CD4-positive, alpha-beta T cell treated with Interleukin-4 for 1 hour (primary cell): ENCODE measurements at regions not wholly inside any gene's neighbourhood (a gene's known extent, or its start where the extent isn't known, plus 50 kb on each side); places are given as distances from the start of the nearest gene placed in this dataset.

Experiments used
- DNase-seq, 2 donors: peaks; one replicate each; pipeline ENCODE4 v3.0.0-alpha.2; 2020 to 2022

GRCh38 chr4:125704726-125705125 is 390.0 kb downstream of the FAT4 start:
- no peak for DNase-seq

GRCh38 chr4:125705681-125706080 is 390.9 kb downstream of the FAT4 start:
- no peak for DNase-seq

- no peak for DNase-seq
Observed at GRCh38 chr4:125707397-125707796, 392.6 kb downstream of the FAT4 start.

GRCh38 chr4:125710766-125711165 is 396.0 kb downstream of the FAT4 start:
- DNase-seq: no peak

- no peak for DNase-seq
Observed at GRCh38 chr4:125714049-125714448, 399.3 kb downstream of the FAT4 start.

GRCh38 chr4:125714845-125715244 is 400.1 kb downstream of the FAT4 start:
- no peak for DNase-seq

GRCh38 chr4:125719987-125720386 is 405.2 kb downstream of the FAT4 start:
- DNase-seq: no peak

- DNase-seq: no peak
Observed at GRCh38 chr4:125722009-125722408, 407.3 kb downstream of the FAT4 start.

- no peak for DNase-seq
Observed at GRCh38 chr4:125725957-125726525, 411.3 kb downstream of the FAT4 start.

GRCh38 chr4:125727931-125728330 is 413.2 kb downstream of the FAT4 start:
- DNase-seq: no peak

GRCh38 chr4:125728568-125728967 is 413.8 kb downstream of the FAT4 start:
- no peak for DNase-seq

- no peak for DNase-seq
Observed at GRCh38 chr4:125729171-125729570, 414.4 kb downstream of the FAT4 start.

- DNase-seq: no peak
Observed at GRCh38 chr4:125732632-125733031, 417.9 kb downstream of the FAT4 start.

- no peak for DNase-seq
Observed at GRCh38 chr4:125734504-125734903, 419.7 kb downstream of the FAT4 start.

GRCh38 chr4:125735102-125735501 is 420.3 kb downstream of the FAT4 start:
- DNase-seq: no peak

- DNase-seq: no peak
Observed at GRCh38 chr4:125736057-125736456, 421.3 kb downstream of the FAT4 start.

- no peak for DNase-seq
Observed at GRCh38 chr4:125739760-125740159, 425.0 kb downstream of the FAT4 start.

- no peak for DNase-seq
Observed at GRCh38 chr4:125741825-125742452, 427.2 kb downstream of the FAT4 start.

- no peak for DNase-seq
Observed at GRCh38 chr4:125744891-125745364, 430.2 kb downstream of the FAT4 start.

GRCh38 chr4:125749354-125749753 is 434.6 kb downstream of the FAT4 start:
- DNase-seq: no peak

- no peak for DNase-seq
Observed at GRCh38 chr4:125750399-125750798, 435.6 kb downstream of the FAT4 start.

- DNase-seq: no peak
Observed at GRCh38 chr4:125750828-125751466, 436.2 kb downstream of the FAT4 start.

GRCh38 chr4:125758438-125758837 is 443.7 kb downstream of the FAT4 start:
- no peak for DNase-seq

- DNase-seq: no peak
Observed at GRCh38 chr4:125760201-125760819, 445.6 kb downstream of the FAT4 start.
